ENCODE measurements at regions not wholly inside any gene's neighbourhood (a gene's known extent, or its start where the extent isn't known, plus 50 kb on each side); places are given as distances from the start of the nearest gene placed in this dataset.

GRCh38 chr7:46881507-46882127 lies 700.3 kb downstream of the TNS3 start:
- no peak for TF ChIP-seq CTCF (IDR thresholded peaks at IDR 0.05)
- no peak for TF ChIP-seq POLR2A (IDR thresholded peaks at IDR 0.05)
